Kidney tubule cell (primary cell): ENCODE measurements at regions not wholly inside any gene's neighbourhood (a gene's known extent, or its start where the extent isn't known, plus 50 kb on each side); places are given as distances from the start of the nearest gene placed in this dataset.

ENCODE experiments used
- DNase-seq: peaks from one replicate; pipeline ENCODE4 v3.0.0-alpha.2; 2018; ENCODE audit warnings: low spot score

GRCh38 chr2:193985272-193985671 lies 1671.8 kb upstream of the SLC39A10 start:
- no peak for DNase-seq

GRCh38 chr2:193980599-193980998 lies 1676.4 kb upstream of the SLC39A10 start:
- DNase-seq = no peak

- no peak for DNase-seq
Observed at GRCh38 chr2:193973781-193974180, 1683.2 kb upstream of the SLC39A10 start.

GRCh38 chr2:193966590-193966989 lies 1690.4 kb upstream of the SLC39A10 start:
- DNase-seq = peak; percentile 68

GRCh38 chr2:193965263-193965662 lies 1691.8 kb upstream of the SLC39A10 start:
- no peak for DNase-seq

GRCh38 chr2:193963472-193964119 lies 1693.4 kb upstream of the SLC39A10 start:
- DNase-seq = peak; percentile 26

GRCh38 chr2:193946806-193947205 lies 1710.2 kb upstream of the SLC39A10 start:
- DNase-seq = no peak

- no peak for DNase-seq
Observed at GRCh38 chr2:193943406-193943960, 1713.5 kb upstream of the SLC39A10 start.

- no peak for DNase-seq
Observed at GRCh38 chr2:193935114-193935513, 1721.9 kb upstream of the SLC39A10 start.

GRCh38 chr2:193929131-193929530 lies 1727.9 kb upstream of the SLC39A10 start:
- no peak for DNase-seq

GRCh38 chr2:193907561-193907960 lies 1712.8 kb upstream of the TMEFF2 start:
- DNase-seq = no peak

- no peak for DNase-seq
Observed at GRCh38 chr2:193900292-193900691, 1705.6 kb upstream of the TMEFF2 start.

GRCh38 chr2:193895226-193895625 lies 1700.5 kb upstream of the TMEFF2 start:
- DNase-seq = no peak

- DNase-seq = no peak
Observed at GRCh38 chr2:193894081-193894480, 1699.3 kb upstream of the TMEFF2 start.

GRCh38 chr2:193891023-193891422 lies 1696.3 kb upstream of the TMEFF2 start:
- no peak for DNase-seq

GRCh38 chr2:193885419-193885818 lies 1690.7 kb upstream of the TMEFF2 start:
- no peak for DNase-seq

GRCh38 chr2:193883820-193884219 lies 1689.1 kb upstream of the TMEFF2 start:
- DNase-seq = no peak

- no peak for DNase-seq
Observed at GRCh38 chr2:193876980-193877379, 1682.2 kb upstream of the TMEFF2 start.

GRCh38 chr2:193869564-193869963 lies 1674.8 kb upstream of the TMEFF2 start:
- DNase-seq = no peak

GRCh38 chr2:193868833-193869232 lies 1674.1 kb upstream of the TMEFF2 start:
- peak; percentile 78 for DNase-seq

- DNase-seq = no peak
Observed at GRCh38 chr2:193868132-193868531, 1673.4 kb upstream of the TMEFF2 start.

- no peak for DNase-seq
Observed at GRCh38 chr2:193867454-193867853, 1672.7 kb upstream of the TMEFF2 start.

- DNase-seq = no peak
Observed at GRCh38 chr2:193861557-193861956, 1666.8 kb upstream of the TMEFF2 start.

- DNase-seq = no peak
Observed at GRCh38 chr2:193847991-193848390, 1653.3 kb upstream of the TMEFF2 start.
